ENCODE measurements at regions not wholly inside any gene's neighbourhood (a gene's known extent, or its start where the extent isn't known, plus 50 kb on each side); places are given as distances from the start of the nearest gene placed in this dataset.

GRCh38 chr7:84783141-84783778, 403.6 kb downstream of the SEMA3D start:
- no peak for TF ChIP-seq HDGF (IDR thresholded peaks at IDR 0.05)
- TF ChIP-seq POLR2AphosphoS2 (IDR thresholded peaks at IDR 0.05; ENCODE audit: low read depth, low read length) = no peak
- TF ChIP-seq YY1 (IDR thresholded peaks at IDR 0.05; ENCODE audit: low read depth, low read length) = no peak
- no peak for TF ChIP-seq POLR2A (IDR thresholded peaks at IDR 0.05; ENCODE audit: low read depth, low read length)
- TF ChIP-seq TAF1 (IDR thresholded peaks at IDR 0.05; ENCODE audit: borderline replicate concordance, low read depth, low read length) = no peak
- TF ChIP-seq CTCF (IDR thresholded peaks at IDR 0.05 in 2 of 3, conservative IDR thresholded peaks at IDR 0.05 in 1 of 3; ENCODE audit: control insufficient read depth in 2 of 3, extremely low read depth in 1 of 3, insufficient read depth in 1 of 3, low read depth in 3 of 3, low read length in 3 of 3) = no peak

Data from GM12878 (cell line).